NCI-H524 treated with DMSO at 0.1 percent for 48 hours (cell line): ENCODE measurements at regions not wholly inside any gene's neighbourhood (a gene's known extent, or its start where the extent isn't known, plus 50 kb on each side); places are given as distances from the start of the nearest gene placed in this dataset.

ENCODE experiments used
- DNase-seq: peaks from one replicate; lab custom pipeline; 2025; lab: John Stamatoyannopoulos, UW

GRCh38 chr7:25557379-25557917 is 329.2 kb upstream of the NPVF start:
- DNase-seq = no peak

GRCh38 chr7:25557930-25558329 is 329.6 kb upstream of the NPVF start:
- no peak for DNase-seq

DNA sequence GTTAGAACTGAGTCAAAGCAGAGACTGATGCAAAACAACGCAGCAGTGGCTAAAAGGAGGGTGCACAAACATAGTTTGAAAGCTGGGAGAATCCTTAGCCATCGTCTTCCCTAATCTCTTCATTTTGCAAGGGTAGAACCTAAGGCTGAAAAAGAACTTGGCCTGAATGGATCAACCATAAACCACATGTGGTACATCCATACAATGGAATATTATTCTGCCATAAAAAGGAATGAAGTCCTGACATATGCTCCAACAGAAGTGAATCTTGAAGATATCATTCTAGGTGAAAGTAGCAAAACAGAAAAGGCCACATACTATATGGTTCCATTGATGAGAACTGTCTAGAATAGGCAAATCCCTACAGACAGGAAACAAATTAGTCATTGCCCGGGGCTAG is 330.3 kb upstream of the NPVF start:
- no peak for DNase-seq

GRCh38 chr7:25559581-25560367 is 331.5 kb upstream of the NPVF start:
- no peak for DNase-seq

DNA sequence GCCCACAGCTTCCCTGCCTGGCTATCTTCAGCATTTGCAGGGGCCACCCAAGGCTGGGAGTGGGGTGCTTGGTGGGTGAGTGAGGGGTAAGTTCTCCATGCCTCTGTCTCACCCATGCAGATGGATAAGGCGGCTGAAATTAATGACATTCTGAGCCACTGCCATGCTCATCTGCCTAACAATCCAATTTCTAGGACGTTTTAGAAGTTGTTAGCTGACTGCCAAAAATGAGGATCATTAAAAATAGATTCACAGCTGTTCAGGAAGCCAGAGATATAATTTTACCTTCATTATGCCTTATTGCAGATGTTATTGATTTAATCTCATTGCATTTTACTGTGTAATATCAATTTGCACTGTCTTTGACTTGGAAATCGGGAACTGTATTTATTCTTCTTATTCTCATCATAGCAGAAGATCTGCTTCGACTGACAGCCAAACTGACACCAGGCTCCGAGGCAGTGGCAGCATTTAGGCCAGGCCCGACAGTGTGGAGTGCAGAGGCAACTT is 334.4 kb upstream of the NPVF start:
- no peak for DNase-seq

GRCh38 chr7:25565002-25565401 is 336.7 kb upstream of the NPVF start:
- DNase-seq = no peak

DNA sequence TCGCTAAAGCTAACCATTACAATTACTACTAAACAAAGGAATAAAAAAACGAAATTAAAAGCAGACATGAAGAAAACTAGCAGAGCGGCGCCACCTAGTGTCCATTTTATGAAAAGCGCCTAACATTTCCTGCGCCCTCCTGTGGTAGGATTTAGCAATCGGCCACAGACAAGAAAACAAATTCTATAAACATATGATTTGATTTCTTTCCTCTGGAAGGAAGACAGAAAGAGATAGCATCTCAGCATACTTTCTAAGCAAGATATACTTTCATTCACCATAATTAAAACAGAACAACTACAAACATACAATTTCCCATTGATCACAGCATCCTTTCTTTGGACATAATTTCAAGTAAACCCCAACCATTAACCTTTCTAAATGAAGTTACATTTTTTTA is 337.7 kb upstream of the NPVF start:
- no peak for DNase-seq

- DNase-seq = no peak
Observed at GRCh38 chr7:25567430-25567829, 339.1 kb upstream of the NPVF start.

DNA sequence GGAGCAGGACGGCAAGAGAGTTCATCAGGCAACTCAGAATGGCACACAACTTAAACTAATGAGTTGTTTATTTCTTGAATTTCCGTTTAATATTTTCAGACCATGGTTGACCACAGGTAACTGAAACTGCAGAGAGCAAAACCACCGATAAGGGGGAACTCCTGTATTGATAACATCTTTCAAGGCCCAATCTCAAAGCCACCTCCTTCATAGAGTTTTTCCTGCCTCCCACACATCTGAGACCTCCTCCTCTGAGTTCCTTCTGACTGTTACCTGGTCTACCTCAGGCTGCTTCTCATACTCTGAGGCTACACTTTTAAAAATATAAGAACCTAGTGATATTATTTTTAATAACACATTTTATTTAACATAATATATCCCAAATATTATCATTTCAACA is 341.5 kb upstream of the NPVF start:
- DNase-seq = no peak

GRCh38 chr7:25572423-25572822 is 344.1 kb upstream of the NPVF start:
- no peak for DNase-seq

DNA sequence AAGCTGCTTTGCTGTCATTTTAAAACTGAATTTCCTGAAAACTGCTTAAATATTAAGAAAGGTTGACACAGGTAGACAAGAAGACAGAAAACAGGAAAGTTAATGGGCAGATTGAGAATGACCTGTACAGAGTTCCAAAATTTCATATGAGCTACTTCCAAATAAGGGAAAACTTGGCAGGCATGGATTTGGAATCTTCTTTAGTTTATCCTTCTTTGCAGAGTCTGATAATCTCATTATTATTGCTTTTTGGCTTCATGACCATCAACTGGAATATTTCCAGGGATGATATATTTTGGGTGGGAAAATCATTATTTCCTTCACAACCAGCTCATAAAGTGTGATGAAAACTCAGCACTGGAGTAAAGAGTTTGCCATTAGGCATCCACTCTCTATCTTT is 346.5 kb upstream of the NPVF start:
- DNase-seq = no peak

DNA sequence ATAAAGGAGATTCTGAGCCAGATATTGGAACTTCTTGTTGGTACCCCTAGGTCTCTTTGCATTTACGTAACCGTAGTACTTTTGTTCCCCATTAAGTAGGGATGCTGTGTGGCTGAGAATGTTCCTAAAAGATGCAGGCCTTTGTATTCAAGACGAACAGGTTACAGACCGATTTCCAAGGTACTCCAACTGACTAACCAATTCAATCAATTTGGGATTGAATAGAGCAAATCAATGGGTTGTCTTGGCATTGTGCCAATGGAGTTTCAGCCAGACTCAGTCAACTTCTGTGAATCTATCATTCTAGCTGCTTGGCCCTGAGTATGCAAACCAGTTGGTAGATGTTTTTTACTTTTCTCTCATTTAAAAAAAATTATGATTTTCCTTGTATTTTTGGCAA is 347.3 kb upstream of the NPVF start:
- no peak for DNase-seq

DNA sequence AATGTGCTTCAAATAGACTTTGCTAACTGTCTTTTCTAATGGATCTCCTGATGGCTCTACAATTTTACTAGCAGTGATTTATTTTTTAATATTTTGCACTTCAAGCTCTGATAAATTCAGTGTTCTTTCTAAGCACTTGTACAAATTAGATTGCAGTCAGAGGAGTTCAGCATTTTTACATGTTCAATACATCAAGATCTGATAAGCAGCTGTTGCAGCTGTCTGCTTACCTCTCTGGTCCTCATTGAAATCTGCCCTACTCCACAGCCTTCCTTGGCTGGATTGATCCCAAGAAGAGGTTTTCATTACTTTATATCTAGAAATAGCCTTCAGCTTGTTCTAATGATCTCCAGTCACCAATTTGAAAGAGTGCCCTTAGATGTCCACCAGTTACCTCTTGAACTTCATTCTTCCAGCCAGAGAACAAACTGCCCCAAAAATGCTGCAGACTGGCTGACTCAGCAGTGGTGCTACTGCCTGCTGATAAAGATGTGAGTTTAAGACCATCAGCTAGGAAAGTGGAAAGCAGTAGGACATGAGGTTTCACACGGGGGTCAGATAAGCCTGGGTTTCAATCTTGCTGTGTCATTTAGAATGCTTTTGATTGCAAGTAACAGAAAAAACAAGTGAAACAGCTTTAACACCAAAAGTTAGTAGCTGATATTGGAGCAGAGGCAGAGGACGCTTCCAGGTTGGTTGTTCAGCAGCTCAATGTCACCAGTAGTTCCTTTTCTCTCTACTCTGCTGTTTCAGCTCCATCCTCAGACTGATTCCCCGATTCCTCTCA is 350.9 kb upstream of the NPVF start:
- no peak for DNase-seq

DNA sequence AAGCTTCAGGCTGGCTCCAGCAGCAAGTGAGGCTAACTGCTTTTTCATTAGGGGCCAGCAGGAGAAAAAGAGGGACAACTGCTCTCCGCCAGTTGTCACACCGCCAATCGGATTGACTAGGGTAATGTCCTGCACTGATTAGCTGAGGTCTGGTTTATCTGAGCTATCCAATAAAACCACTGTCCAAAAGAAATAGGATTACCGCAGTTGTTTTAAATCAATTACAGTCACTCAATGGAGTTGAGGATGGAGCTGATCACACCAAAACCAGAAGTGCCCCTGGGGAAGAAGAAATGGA is 351.4 kb upstream of the NPVF start:
- no peak for DNase-seq

- DNase-seq = no peak
Observed at GRCh38 chr7:25580141-25580540, 351.9 kb upstream of the NPVF start.

DNA sequence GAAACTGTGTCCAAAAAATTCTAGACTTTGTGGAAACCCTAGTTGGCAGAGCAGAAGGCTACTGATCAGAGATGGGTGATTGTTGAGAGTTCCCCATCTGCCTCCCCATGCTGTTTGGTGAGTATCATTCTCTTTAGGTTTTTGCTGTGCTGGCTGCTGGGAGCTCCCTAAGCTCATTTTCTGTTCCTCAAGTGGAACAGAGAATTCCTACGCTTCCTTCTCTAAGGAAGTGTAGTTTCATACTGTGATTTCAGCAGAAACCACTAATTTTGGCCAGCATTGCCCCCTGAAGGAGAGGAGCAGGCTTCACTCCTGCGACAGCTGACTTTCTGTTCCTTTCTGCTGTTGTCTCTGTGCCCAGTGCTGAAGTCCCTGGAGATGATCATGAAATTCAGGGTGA is 355.3 kb upstream of the NPVF start:
- DNase-seq = no peak

- DNase-seq = no peak
Observed at GRCh38 chr7:25584112-25584938, 356.0 kb upstream of the NPVF start.

- no peak for DNase-seq
Observed at GRCh38 chr7:25586513-25586912, 358.2 kb upstream of the NPVF start.

DNA sequence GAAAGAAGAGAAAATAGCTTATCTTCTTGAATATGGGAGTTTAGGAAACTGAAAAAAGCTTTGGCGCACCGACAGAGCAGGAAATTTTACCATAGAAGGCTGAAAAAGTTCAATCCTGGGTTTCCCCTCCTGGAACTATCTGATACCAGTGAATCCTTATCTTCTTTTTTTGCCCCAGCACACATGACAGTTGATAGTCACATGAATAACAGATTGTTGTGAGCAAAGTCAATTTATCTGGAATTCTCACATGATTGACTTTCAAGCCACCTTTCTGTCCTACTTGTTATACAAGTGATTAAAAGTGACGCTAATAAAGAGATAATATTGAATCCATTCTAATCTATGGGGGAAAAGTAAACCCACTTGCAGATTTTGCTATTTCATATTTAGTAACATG is 365.8 kb upstream of the NPVF start:
- no peak for DNase-seq

DNA sequence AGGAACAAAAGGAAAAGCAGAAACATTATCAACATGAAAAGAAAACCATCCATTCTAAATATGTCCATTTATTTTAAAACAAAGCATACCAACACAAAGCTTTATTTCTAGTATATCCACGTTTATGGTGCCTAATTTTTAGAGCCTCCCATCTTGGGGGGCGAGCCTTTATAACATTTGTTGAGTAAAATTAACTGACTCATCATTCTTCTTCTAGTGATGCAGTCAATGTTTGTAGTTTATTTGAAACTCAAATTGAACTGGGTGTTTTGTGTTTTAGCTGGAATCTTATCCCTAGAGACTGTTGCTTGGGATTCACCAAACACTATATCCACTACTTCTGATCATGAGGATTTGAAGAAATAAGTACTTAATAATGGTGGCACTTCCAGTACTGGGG is 366.4 kb upstream of the NPVF start:
- no peak for DNase-seq

GRCh38 chr7:25595996-25596395 is 367.7 kb upstream of the NPVF start:
- DNase-seq = no peak

GRCh38 chr7:25596443-25596842 is 368.2 kb upstream of the NPVF start:
- no peak for DNase-seq
